Epithelial cell of esophagus (primary cell): ENCODE measurements at regions not wholly inside any gene's neighbourhood (a gene's known extent, or its start where the extent isn't known, plus 50 kb on each side); places are given as distances from the start of the nearest gene placed in this dataset.

Experiments used
- DNase-seq: peaks from one replicate; pipeline ENCODE4 v3.0.0; 2010; ENCODE audit warnings: low read depth
- H3K4me3 ChIP-seq: 2 replicates; pipeline ENCODE4 v1.5.1; 2011; ENCODE audit warnings: mild to moderate bottlenecking, low read length, control low read depth
- TF ChIP-seq, protein P1 (sequence below): IDR thresholded peaks from 2 replicates; pipeline ENCODE4 v1.5.1; 2011; ENCODE audit warnings: low read depth, mild to moderate bottlenecking, low read length, control low read depth, inconsistent platforms; ENCODE audit not compliant: insufficient read depth; ENCODE audit errors: missing control alignments

DNA sequence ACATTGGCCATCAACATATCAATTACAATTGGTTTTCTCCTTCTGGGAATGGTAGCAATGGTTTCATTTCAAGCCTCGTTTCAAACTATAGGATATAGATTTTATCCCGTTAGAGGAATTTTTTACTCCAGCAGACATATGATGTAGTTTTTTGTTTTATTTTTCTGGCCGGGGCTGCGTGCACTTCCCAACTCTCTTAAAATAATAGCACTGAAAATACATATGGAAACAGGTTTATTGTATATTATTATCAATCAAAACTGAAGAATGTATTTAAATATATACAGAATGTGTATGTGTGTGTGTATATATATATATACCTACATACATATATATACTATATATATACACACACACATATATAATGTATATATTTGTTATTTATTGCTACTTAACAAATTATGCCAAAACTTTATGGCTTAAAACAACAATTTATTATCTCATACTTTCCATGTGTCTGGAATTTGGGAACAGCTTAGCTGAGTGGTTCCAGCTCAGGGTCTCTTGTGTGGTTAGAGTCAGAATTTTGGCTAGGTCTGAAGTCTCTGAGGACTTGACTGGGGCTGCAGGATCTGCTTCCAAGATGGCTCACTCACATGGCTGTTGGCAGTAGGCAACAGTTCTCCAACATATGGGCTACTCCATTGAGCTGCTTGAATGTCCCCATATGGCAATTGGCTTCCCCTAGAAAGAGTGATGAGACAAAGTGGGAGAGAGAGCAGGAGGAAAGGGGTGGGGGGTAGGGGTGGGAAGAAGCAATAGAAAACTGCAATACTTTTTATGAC is 314.1 kb downstream of the PPP1R2C start:
- DNase-seq, result no peak
- TF ChIP-seq, protein P1, sequence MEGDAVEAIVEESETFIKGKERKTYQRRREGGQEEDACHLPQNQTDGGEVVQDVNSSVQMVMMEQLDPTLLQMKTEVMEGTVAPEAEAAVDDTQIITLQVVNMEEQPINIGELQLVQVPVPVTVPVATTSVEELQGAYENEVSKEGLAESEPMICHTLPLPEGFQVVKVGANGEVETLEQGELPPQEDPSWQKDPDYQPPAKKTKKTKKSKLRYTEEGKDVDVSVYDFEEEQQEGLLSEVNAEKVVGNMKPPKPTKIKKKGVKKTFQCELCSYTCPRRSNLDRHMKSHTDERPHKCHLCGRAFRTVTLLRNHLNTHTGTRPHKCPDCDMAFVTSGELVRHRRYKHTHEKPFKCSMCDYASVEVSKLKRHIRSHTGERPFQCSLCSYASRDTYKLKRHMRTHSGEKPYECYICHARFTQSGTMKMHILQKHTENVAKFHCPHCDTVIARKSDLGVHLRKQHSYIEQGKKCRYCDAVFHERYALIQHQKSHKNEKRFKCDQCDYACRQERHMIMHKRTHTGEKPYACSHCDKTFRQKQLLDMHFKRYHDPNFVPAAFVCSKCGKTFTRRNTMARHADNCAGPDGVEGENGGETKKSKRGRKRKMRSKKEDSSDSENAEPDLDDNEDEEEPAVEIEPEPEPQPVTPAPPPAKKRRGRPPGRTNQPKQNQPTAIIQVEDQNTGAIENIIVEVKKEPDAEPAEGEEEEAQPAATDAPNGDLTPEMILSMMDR, result no peak
- no peak overlapping the region for H3K4me3 ChIP-seq

- TF ChIP-seq, protein P1, result no peak
- DNase-seq, result no peak
Observed at GRCh38 chrX:42462917-42463316, 315.0 kb downstream of the PPP1R2C start.

GRCh38 chrX:42460706-42461105 is 317.3 kb downstream of the PPP1R2C start:
- DNase-seq, result no peak
- no peak overlapping the region for H3K4me3 ChIP-seq
- TF ChIP-seq, protein P1, result no peak

More at GRCh38 chrX:42462917-42463316, 315.0 kb downstream of the PPP1R2C start:
- H3K4me3 ChIP-seq, result no peak overlapping the region

GRCh38 chrX:42459735-42460134 is 318.2 kb downstream of the PPP1R2C start:
- H3K4me3 ChIP-seq, result no peak overlapping the region
- no peak for DNase-seq
- TF ChIP-seq, protein P1, result no peak

DNA sequence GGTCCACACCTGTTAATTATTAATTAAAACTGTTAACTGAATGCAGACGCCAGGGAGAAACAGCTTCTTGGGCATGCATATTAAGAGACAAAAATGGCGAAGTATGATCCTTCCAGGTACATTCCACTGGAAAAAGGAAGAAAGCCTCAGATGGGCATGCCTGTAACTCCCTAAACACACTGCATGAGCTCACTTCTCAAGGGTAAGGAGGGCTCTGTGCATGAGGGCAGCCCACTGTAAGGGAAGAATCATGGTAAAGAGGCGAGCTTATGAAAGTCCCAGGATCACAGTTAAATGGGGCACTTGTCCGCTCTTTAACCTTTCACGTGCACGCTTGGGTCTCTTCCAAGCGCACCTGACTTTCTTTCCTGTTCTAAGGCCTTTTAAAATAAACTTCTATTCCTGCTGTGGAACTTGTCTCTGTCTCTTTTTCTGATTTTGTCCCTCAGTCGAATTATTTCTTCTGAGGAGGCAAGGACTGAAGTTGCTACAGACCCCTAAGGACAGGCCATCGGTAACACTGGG is 321.7 kb downstream of the PPP1R2C start:
- TF ChIP-seq, protein P1, result no peak
- DNase-seq, result no peak
- H3K4me3 ChIP-seq, result no peak overlapping the region

GRCh38 chrX:42450228-42450627 is 327.7 kb downstream of the PPP1R2C start:
- DNase-seq, result no peak
- H3K4me3 ChIP-seq, result no peak overlapping the region
- TF ChIP-seq, protein P1, result no peak

DNA sequence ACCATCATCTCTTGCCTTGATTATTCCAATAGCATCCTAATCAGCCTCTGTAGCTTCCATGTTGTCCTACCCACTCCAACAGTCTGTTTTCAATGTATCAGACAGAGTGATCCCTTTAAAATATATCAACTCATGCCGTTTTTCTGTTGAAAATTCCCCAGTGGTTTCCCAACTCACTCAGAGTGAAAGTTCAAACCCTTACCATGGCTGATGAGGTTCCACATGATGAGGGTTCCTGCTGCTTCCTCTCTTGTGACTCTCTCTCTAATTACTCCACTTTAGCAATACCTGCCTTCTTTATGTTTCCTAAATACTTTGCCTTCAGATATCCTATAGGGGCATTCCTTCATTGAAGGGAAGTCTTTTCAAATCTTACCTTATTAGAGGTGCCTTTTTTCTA is 334.7 kb downstream of the PPP1R2C start:
- DNase-seq, result no peak
- H3K4me3 ChIP-seq, result no peak overlapping the region
- TF ChIP-seq, protein P1, result no peak
